Liver (tissue), 8 donors: ENCODE measurements at regions not wholly inside any gene's neighbourhood (a gene's known extent, or its start where the extent isn't known, plus 50 kb on each side); places are given as distances from the start of the nearest gene placed in this dataset.

Experiments used
- DNase-seq: peaks from one replicate; pipeline ENCODE4 v3.0.0-alpha.2; 2017; ENCODE audit warnings: low spot score
- H3K27ac ChIP-seq, 2 donors: one replicate each; pipeline ENCODE4 v1.7.0; 2013; ENCODE audit warnings: inconsistent platforms in 2 of 2, low read length in 2 of 2, control low read depth in 1 of 2, low read depth in 1 of 2, mild to moderate bottlenecking in 1 of 2
- H3K27me3 ChIP-seq, 4 donors: one replicate each; pipeline versions ENCODE4 v1.6.1 to v1.7.0; 2013; ENCODE audit warnings: low read length in 3 of 4, inconsistent platforms in 1 of 4, mild to moderate bottlenecking in 1 of 4, moderate library complexity in 1 of 4; ENCODE audit not compliant: control insufficient read depth in 4 of 4, insufficient read depth in 4 of 4
- H3K36me3 ChIP-seq, 4 donors: one replicate each; pipeline versions ENCODE4 v1.6.1 to v1.7.0; 2013; ENCODE audit warnings: low read length in 3 of 4, mild to moderate bottlenecking in 3 of 4, low read depth in 1 of 4, moderate library complexity in 1 of 4; ENCODE audit not compliant: control insufficient read depth in 4 of 4, insufficient read depth in 3 of 4
- H3K4me1 ChIP-seq, 4 donors: one replicate each; pipeline versions ENCODE4 v1.6.1 to v1.7.0; 2013; ENCODE audit warnings: low read length in 3 of 4, mild to moderate bottlenecking in 3 of 4, moderate library complexity in 1 of 4; ENCODE audit not compliant: control insufficient read depth in 4 of 4, insufficient read depth in 4 of 4
- H3K4me3 ChIP-seq, 3 donors: one replicate each; pipeline versions ENCODE4 v1.6.1 to v1.7.0; 2013; ENCODE audit warnings: low read length in 3 of 3, control low read depth in 1 of 3, low read depth in 1 of 3, mild to moderate bottlenecking in 1 of 3
- H3K9ac ChIP-seq, 2 donors: one replicate each; pipeline ENCODE4 v1.7.0; 2013; ENCODE audit warnings: low read length in 2 of 2, mild to moderate bottlenecking in 2 of 2, moderate library complexity in 2 of 2, control low read depth in 1 of 2, low read depth in 1 of 2
- H3K9me3 ChIP-seq, 4 donors: one replicate each; pipeline versions ENCODE4 v1.6.1 to v1.7.0; 2013; ENCODE audit warnings: low read length in 3 of 4; ENCODE audit not compliant: control insufficient read depth in 4 of 4
- EGR1 ChIP-seq, 2 donors: IDR thresholded peaks; 2 replicates each; pipeline ENCODE4 v1.6.1; 2016 to 2018; ENCODE audit warnings: antibody characterized with exemption in 2 of 2, low read depth in 2 of 2
- FOXA1 ChIP-seq: IDR thresholded peaks from 2 replicates; pipeline ENCODE4 v1.6.1; 2016; ENCODE audit warnings: antibody characterized with exemption
- FOXA2 ChIP-seq: IDR thresholded peaks from 2 replicates; pipeline ENCODE4 v1.6.1; 2016; ENCODE audit warnings: antibody characterized with exemption
- GABPA ChIP-seq, 2 donors: IDR thresholded peaks in 1 of 2; conservative IDR thresholded peaks in 1 of 2; 2 replicates each; pipeline ENCODE4 v1.6.1; 2016; ENCODE audit warnings: antibody characterized with exemption in 2 of 2, mild to moderate bottlenecking in 1 of 2, moderate library complexity in 1 of 2
- HNF4A ChIP-seq, 2 donors: conservative IDR thresholded peaks; 2 replicates each; pipeline ENCODE4 v1.6.1; 2016; ENCODE audit warnings: antibody characterized with exemption in 2 of 2, mild to moderate bottlenecking in 2 of 2
- HNF4G ChIP-seq: IDR thresholded peaks from 2 replicates; pipeline ENCODE4 v1.6.1; 2016; ENCODE audit warnings: antibody characterized with exemption
- JUND ChIP-seq, 2 donors: IDR thresholded peaks; 2 replicates each; pipeline ENCODE4 v1.6.1; 2016; ENCODE audit warnings: antibody characterized with exemption in 2 of 2
- NR2F2 ChIP-seq: IDR thresholded peaks from 2 replicates; pipeline ENCODE4 v1.6.1; 2016; ENCODE audit warnings: antibody characterized with exemption
- RAD21 ChIP-seq, 2 donors: IDR thresholded peaks; 2 replicates each; pipeline ENCODE4 v1.6.1; 2016; ENCODE audit warnings: antibody characterized with exemption in 2 of 2, mild to moderate bottlenecking in 2 of 2
- RXRA ChIP-seq, 2 donors: IDR thresholded peaks; 2 replicates each; pipeline ENCODE4 v1.6.1; 2017 to 2018; ENCODE audit warnings: antibody characterized with exemption in 2 of 2, mild to moderate bottlenecking in 1 of 2
- SP1 ChIP-seq: IDR thresholded peaks from 2 replicates; pipeline ENCODE4 v1.6.1; 2018; ENCODE audit warnings: antibody characterized with exemption, mild to moderate bottlenecking
- TAF1 ChIP-seq: conservative IDR thresholded peaks from 2 replicates; pipeline ENCODE4 v1.6.1; 2016; ENCODE audit warnings: antibody characterized with exemption, mild to moderate bottlenecking
- YY1 ChIP-seq: IDR thresholded peaks from 2 replicates; pipeline ENCODE4 v1.6.1; 2016; ENCODE audit warnings: antibody characterized with exemption, mild to moderate bottlenecking
- WGBS: extraction: QIAGEN DNeasy Blood & Tissue Kit; methylation state at CpG from one replicate; pipeline ENCODE4 v1.1.7; 2013; 5-methylcytosine and 5-hydroxymethylcytosine counted together
- TF ChIP-seq, protein P1 (sequence below): IDR thresholded peaks from 2 replicates; pipeline ENCODE4 v1.6.1; 2016; ENCODE audit warnings: antibody characterized with exemption
- TF ChIP-seq, protein P2 (sequence below): IDR thresholded peaks from 2 replicates; pipeline ENCODE4 v1.6.1; 2016; ENCODE audit warnings: antibody characterized with exemption
- TF ChIP-seq, protein P3 (sequence below): IDR thresholded peaks from 2 replicates; pipeline ENCODE4 v1.6.1; 2016; ENCODE audit warnings: antibody characterized with exemption, mild to moderate bottlenecking
- TF ChIP-seq, protein P4 (sequence below): IDR thresholded peaks from 2 replicates; pipeline ENCODE4 v1.6.1; 2016; ENCODE audit warnings: antibody characterized with exemption
- TF ChIP-seq, protein P5 (sequence below): fragments of 150-350 bp; IDR thresholded peaks from 2 replicates; pipeline ENCODE4 v1.5.1; 2017; ENCODE audit warnings: improper control_type of control experiment, low read depth, low read length; ENCODE audit not compliant: missing input control
- donor health status: healthy.
- donor health status: healthy.
- donor health status: healthy.
- donor health status: healthy.
- donor health status: healthy.

DNA sequence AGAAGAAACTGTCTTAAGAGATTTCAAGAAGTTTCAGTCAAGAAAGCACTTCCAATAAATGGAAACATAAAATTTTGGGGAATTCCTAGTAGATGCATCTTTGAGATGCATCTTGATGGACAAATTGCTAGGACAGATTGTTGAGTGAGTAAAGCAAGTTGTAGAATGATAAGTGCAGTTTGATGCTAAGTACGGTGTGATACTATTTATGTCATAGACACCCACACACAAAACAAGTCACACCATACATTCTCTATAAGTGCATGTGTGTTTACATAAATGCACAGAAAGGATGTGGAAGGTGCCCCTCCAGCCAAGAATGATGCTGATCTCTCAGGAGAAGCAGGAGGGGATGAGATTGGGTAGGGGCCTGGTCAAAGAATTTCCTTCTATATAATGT, 375.7 kb downstream of the FOXO1 start:
- no peak for DNase-seq
- TF ChIP-seq HNF4A (conservative IDR thresholded peaks at IDR 0.05) (no peak), JUND (IDR thresholded peaks at IDR 0.05) (no peak), FOXA2 (no peak), SP1 (no peak), FOXA1 (no peak), RAD21 (IDR thresholded peaks at IDR 0.05) (no peak), NR2F2 (no peak), HNF4G (no peak), RXRA (IDR thresholded peaks at IDR 0.05) (no peak), EGR1 (IDR thresholded peaks at IDR 0.05; ENCODE audit: low read depth in 2 of 2) (no peak), YY1 (no peak), GABPA (IDR thresholded peaks at IDR 0.05 in 1 of 2, conservative IDR thresholded peaks at IDR 0.05 in 1 of 2) (no peak)
- TF ChIP-seq, protein P1, sequence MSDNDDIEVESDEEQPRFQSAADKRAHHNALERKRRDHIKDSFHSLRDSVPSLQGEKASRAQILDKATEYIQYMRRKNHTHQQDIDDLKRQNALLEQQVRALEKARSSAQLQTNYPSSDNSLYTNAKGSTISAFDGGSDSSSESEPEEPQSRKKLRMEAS, result no peak
- TF ChIP-seq, protein P2, sequence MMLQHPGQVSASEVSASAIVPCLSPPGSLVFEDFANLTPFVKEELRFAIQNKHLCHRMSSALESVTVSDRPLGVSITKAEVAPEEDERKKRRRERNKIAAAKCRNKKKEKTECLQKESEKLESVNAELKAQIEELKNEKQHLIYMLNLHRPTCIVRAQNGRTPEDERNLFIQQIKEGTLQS, result no peak
- TF ChIP-seq, protein P3, sequence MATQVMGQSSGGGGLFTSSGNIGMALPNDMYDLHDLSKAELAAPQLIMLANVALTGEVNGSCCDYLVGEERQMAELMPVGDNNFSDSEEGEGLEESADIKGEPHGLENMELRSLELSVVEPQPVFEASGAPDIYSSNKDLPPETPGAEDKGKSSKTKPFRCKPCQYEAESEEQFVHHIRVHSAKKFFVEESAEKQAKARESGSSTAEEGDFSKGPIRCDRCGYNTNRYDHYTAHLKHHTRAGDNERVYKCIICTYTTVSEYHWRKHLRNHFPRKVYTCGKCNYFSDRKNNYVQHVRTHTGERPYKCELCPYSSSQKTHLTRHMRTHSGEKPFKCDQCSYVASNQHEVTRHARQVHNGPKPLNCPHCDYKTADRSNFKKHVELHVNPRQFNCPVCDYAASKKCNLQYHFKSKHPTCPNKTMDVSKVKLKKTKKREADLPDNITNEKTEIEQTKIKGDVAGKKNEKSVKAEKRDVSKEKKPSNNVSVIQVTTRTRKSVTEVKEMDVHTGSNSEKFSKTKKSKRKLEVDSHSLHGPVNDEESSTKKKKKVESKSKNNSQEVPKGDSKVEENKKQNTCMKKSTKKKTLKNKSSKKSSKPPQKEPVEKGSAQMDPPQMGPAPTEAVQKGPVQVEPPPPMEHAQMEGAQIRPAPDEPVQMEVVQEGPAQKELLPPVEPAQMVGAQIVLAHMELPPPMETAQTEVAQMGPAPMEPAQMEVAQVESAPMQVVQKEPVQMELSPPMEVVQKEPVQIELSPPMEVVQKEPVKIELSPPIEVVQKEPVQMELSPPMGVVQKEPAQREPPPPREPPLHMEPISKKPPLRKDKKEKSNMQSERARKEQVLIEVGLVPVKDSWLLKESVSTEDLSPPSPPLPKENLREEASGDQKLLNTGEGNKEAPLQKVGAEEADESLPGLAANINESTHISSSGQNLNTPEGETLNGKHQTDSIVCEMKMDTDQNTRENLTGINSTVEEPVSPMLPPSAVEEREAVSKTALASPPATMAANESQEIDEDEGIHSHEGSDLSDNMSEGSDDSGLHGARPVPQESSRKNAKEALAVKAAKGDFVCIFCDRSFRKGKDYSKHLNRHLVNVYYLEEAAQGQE, result no peak
- TF ChIP-seq, protein P4, sequence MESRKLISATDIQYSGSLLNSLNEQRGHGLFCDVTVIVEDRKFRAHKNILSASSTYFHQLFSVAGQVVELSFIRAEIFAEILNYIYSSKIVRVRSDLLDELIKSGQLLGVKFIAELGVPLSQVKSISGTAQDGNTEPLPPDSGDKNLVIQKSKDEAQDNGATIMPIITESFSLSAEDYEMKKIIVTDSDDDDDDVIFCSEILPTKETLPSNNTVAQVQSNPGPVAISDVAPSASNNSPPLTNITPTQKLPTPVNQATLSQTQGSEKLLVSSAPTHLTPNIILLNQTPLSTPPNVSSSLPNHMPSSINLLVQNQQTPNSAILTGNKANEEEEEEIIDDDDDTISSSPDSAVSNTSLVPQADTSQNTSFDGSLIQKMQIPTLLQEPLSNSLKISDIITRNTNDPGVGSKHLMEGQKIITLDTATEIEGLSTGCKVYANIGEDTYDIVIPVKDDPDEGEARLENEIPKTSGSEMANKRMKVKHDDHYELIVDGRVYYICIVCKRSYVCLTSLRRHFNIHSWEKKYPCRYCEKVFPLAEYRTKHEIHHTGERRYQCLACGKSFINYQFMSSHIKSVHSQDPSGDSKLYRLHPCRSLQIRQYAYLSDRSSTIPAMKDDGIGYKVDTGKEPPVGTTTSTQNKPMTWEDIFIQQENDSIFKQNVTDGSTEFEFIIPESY, result no peak
- TF ChIP-seq, protein P5, sequence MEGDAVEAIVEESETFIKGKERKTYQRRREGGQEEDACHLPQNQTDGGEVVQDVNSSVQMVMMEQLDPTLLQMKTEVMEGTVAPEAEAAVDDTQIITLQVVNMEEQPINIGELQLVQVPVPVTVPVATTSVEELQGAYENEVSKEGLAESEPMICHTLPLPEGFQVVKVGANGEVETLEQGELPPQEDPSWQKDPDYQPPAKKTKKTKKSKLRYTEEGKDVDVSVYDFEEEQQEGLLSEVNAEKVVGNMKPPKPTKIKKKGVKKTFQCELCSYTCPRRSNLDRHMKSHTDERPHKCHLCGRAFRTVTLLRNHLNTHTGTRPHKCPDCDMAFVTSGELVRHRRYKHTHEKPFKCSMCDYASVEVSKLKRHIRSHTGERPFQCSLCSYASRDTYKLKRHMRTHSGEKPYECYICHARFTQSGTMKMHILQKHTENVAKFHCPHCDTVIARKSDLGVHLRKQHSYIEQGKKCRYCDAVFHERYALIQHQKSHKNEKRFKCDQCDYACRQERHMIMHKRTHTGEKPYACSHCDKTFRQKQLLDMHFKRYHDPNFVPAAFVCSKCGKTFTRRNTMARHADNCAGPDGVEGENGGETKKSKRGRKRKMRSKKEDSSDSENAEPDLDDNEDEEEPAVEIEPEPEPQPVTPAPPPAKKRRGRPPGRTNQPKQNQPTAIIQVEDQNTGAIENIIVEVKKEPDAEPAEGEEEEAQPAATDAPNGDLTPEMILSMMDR, result no peak
- no peak overlapping the region for H3K9ac ChIP-seq
- no peaks in the 10 kb centered on the region for H3K36me3 ChIP-seq
- no peak overlapping the region for H3K4me3 ChIP-seq
- no peak overlapping the region for H3K27ac ChIP-seq
- no peaks in the 10 kb centered on the region for H3K4me1 ChIP-seq
- peaks cover 0 to 1% (median 0%) of the 10 kb centered on the region in 4 donors for H3K9me3 ChIP-seq
- WGBS, result 94% methylated on average over 1 of the region's 1 CpG
- H3K27me3 ChIP-seq, result no peaks in the 10 kb centered on the region

DNA sequence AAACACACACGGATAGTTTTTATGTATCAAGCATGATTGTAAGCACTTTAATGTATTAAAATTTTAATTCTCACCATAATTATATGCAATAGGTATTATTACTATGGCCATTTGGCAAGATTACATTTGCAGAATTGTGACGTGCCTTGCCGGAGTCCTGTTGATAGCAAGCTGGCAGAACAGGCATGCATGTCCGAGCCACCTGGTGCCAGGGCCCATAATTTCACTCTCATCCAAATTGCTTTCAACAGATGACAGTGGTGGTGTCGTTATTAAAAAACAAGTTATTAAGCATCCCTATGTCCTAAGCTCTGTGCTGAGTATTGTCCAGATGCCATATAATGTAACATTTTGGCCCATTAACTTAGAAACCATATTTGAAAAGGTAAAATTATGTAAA, 374.3 kb downstream of the FOXO1 start:
- H3K27ac ChIP-seq, result no peak overlapping the region
- H3K9ac ChIP-seq, result no peak overlapping the region
- 95% methylated on average over 5 of the region's 5 CpGs for WGBS
- no peak overlapping the region for H3K4me3 ChIP-seq
- no peaks in the 10 kb centered on the region for H3K27me3 ChIP-seq
- no peaks in the 10 kb centered on the region for H3K4me1 ChIP-seq
- H3K9me3 ChIP-seq, result peaks cover 2 to 5% (median 4%) of the 10 kb centered on the region in 4 donors
- DNase-seq, result no peak
- no peaks in the 10 kb centered on the region for H3K36me3 ChIP-seq
- TF ChIP-seq TAF1 (no peak), FOXA1 (no peak), RXRA (IDR thresholded peaks at IDR 0.05) (no peak), EGR1 (IDR thresholded peaks at IDR 0.05; ENCODE audit: low read depth in 2 of 2) (no peak), SP1 (no peak), HNF4G (no peak), GABPA (IDR thresholded peaks at IDR 0.05 in 1 of 2, conservative IDR thresholded peaks at IDR 0.05 in 1 of 2) (no peak), NR2F2 (no peak), HNF4A (conservative IDR thresholded peaks at IDR 0.05) (no peak), RAD21 (IDR thresholded peaks at IDR 0.05) (no peak)
- TF ChIP-seq, protein P1, result no peak
- TF ChIP-seq, protein P2, result no peak
- TF ChIP-seq, protein P4, result no peak
